HT-29 (cell line): ENCODE measurements at regions not wholly inside any gene's neighbourhood (a gene's known extent, or its start where the extent isn't known, plus 50 kb on each side); places are given as distances from the start of the nearest gene placed in this dataset.
"Not testable (repeated sequence)": the region's sequence is repeated elsewhere in the genome, so short reads cannot be mapped to it uniquely, and the experiment has no call there.

Experiments used
- DNase-seq: peaks from one replicate; pipeline ENCODE4 v3.0.0-alpha.2; 2015; ENCODE audit warnings: low spot score

- DNase-seq = no peak
Measured at GRCh38 chr2:2645162-2645855, 314.2 kb upstream of the MYT1L start.

- DNase-seq = not testable (repeated sequence)
Measured at GRCh38 chr2:2644751-2645150, 313.7 kb upstream of the MYT1L start.

GRCh38 chr2:2644040-2644439 lies 313.0 kb upstream of the MYT1L start:
- DNase-seq = no peak

- no peak for DNase-seq
Measured at GRCh38 chr2:2642906-2643890, 312.1 kb upstream of the MYT1L start.

- no peak for DNase-seq
Measured at GRCh38 chr2:2641541-2642410, 310.7 kb upstream of the MYT1L start.

- no peak for DNase-seq
Measured at GRCh38 chr2:2640818-2641217, 309.7 kb upstream of the MYT1L start.

- no peak for DNase-seq
Measured at GRCh38 chr2:2640371-2640770, 309.3 kb upstream of the MYT1L start.

GRCh38 chr2:2639251-2640139 lies 308.4 kb upstream of the MYT1L start:
- no peak for DNase-seq

GRCh38 chr2:2638547-2639220 lies 307.6 kb upstream of the MYT1L start:
- no peak for DNase-seq

GRCh38 chr2:2636813-2637212 lies 305.7 kb upstream of the MYT1L start:
- no peak for DNase-seq

- no peak for DNase-seq
Measured at GRCh38 chr2:2635025-2635528, 304.0 kb upstream of the MYT1L start.

GRCh38 chr2:2633017-2633416 lies 301.9 kb upstream of the MYT1L start:
- no peak for DNase-seq

GRCh38 chr2:2623939-2624338 lies 292.9 kb upstream of the MYT1L start:
- no peak for DNase-seq

GRCh38 chr2:2621855-2622254 lies 290.8 kb upstream of the MYT1L start:
- no peak for DNase-seq

GRCh38 chr2:2620604-2621003 lies 289.5 kb upstream of the MYT1L start:
- no peak for DNase-seq

- DNase-seq = no peak
Measured at GRCh38 chr2:2619995-2620394, 288.9 kb upstream of the MYT1L start.

GRCh38 chr2:2614452-2614851 lies 283.4 kb upstream of the MYT1L start:
- DNase-seq = no peak

- DNase-seq = no peak
Measured at GRCh38 chr2:2613279-2614199, 282.5 kb upstream of the MYT1L start.

- DNase-seq = no peak
Measured at GRCh38 chr2:2610751-2611150, 279.7 kb upstream of the MYT1L start.
